ENCODE measurements at regions not wholly inside any gene's neighbourhood (a gene's known extent, or its start where the extent isn't known, plus 50 kb on each side); places are given as distances from the start of the nearest gene placed in this dataset.

- no peak for TF ChIP-seq JUND (IDR thresholded peaks at IDR 0.05; ENCODE audit: low read depth)
- in situ Hi-C loops (cut with HindIII; ENCODE audit: low pct_unique_long_range_greater_than_20kb, low sequenced_read_pairs), result no loop called here
- no peak for DNase-seq (ENCODE audit: low read depth in 1 of 2, low spot score in 1 of 2)
Measured at GRCh38 chr13:107379407-107380155, 811.6 kb upstream of the ARGLU1 start.

- no peak for DNase-seq (ENCODE audit: low read depth in 1 of 2, low spot score in 1 of 2)
- in situ Hi-C loops (cut with HindIII; ENCODE audit: low pct_unique_long_range_greater_than_20kb, low sequenced_read_pairs), result no loop called here
- no peak for TF ChIP-seq JUND (IDR thresholded peaks at IDR 0.05; ENCODE audit: low read depth)
Measured at GRCh38 chr13:107376341-107377125, 808.6 kb upstream of the ARGLU1 start.

GRCh38 chr13:107375701-107376340 lies 807.9 kb upstream of the ARGLU1 start:
- no peak for DNase-seq (ENCODE audit: low read depth in 1 of 2, low spot score in 1 of 2)
- in situ Hi-C loops (cut with HindIII; ENCODE audit: low pct_unique_long_range_greater_than_20kb, low sequenced_read_pairs), result no loop called here
- TF ChIP-seq JUND (IDR thresholded peaks at IDR 0.05; ENCODE audit: low read depth), result no peak

- in situ Hi-C loops (cut with HindIII; ENCODE audit: low pct_unique_long_range_greater_than_20kb, low sequenced_read_pairs), result no loop called here
- DNase-seq (ENCODE audit: low read depth in 1 of 2, low spot score in 1 of 2), result no peak
- no peak for TF ChIP-seq JUND (IDR thresholded peaks at IDR 0.05; ENCODE audit: low read depth)
Measured at GRCh38 chr13:107374038-107374437, 806.1 kb upstream of the ARGLU1 start.

- in situ Hi-C loops (cut with HindIII; ENCODE audit: low pct_unique_long_range_greater_than_20kb, low sequenced_read_pairs), result no loop called here
- peak; percentile 1 to 47 for DNase-seq (ENCODE audit: low read depth in 1 of 2, low spot score in 1 of 2)
- no peak for TF ChIP-seq JUND (IDR thresholded peaks at IDR 0.05; ENCODE audit: low read depth)
Measured at GRCh38 chr13:107373551-107373950, 805.6 kb upstream of the ARGLU1 start.

- TF ChIP-seq JUND (IDR thresholded peaks at IDR 0.05; ENCODE audit: low read depth), result no peak
- in situ Hi-C loops (cut with HindIII; ENCODE audit: low pct_unique_long_range_greater_than_20kb, low sequenced_read_pairs), result no loop called here
- no peak for DNase-seq (ENCODE audit: low read depth in 1 of 2, low spot score in 1 of 2)
Measured at GRCh38 chr13:107370015-107370785, 802.3 kb upstream of the ARGLU1 start.

GRCh38 chr13:107367258-107367657 lies 799.3 kb upstream of the ARGLU1 start:
- DNase-seq (ENCODE audit: low read depth in 1 of 2, low spot score in 1 of 2), result no peak
- in situ Hi-C loops (cut with HindIII; ENCODE audit: low pct_unique_long_range_greater_than_20kb, low sequenced_read_pairs), result no loop called here
- no peak for TF ChIP-seq JUND (IDR thresholded peaks at IDR 0.05; ENCODE audit: low read depth)

GRCh38 chr13:107365466-107366215 lies 797.7 kb upstream of the ARGLU1 start:
- TF ChIP-seq JUND (IDR thresholded peaks at IDR 0.05; ENCODE audit: low read depth), result no peak
- in situ Hi-C loops (cut with HindIII; ENCODE audit: low pct_unique_long_range_greater_than_20kb, low sequenced_read_pairs), result no loop called here
- no peak for DNase-seq (ENCODE audit: low read depth in 1 of 2, low spot score in 1 of 2)

GRCh38 chr13:107364658-107365057 lies 796.7 kb upstream of the ARGLU1 start:
- in situ Hi-C loops (cut with HindIII; ENCODE audit: low pct_unique_long_range_greater_than_20kb, low sequenced_read_pairs), result no loop called here
- no peak for TF ChIP-seq JUND (IDR thresholded peaks at IDR 0.05; ENCODE audit: low read depth)
- DNase-seq (ENCODE audit: low read depth in 1 of 2, low spot score in 1 of 2), result no peak

GRCh38 chr13:107361666-107362065 lies 793.7 kb upstream of the ARGLU1 start:
- in situ Hi-C loops (cut with HindIII; ENCODE audit: low pct_unique_long_range_greater_than_20kb, low sequenced_read_pairs), result no loop called here
- no peak for DNase-seq (ENCODE audit: low read depth in 1 of 2, low spot score in 1 of 2)
- TF ChIP-seq JUND (IDR thresholded peaks at IDR 0.05; ENCODE audit: low read depth), result no peak

- in situ Hi-C loops (cut with HindIII; ENCODE audit: low pct_unique_long_range_greater_than_20kb, low sequenced_read_pairs), result no loop called here
- TF ChIP-seq JUND (IDR thresholded peaks at IDR 0.05; ENCODE audit: low read depth), result no peak
- DNase-seq (ENCODE audit: low read depth in 1 of 2, low spot score in 1 of 2), result no peak
Measured at GRCh38 chr13:107360010-107360409, 792.1 kb upstream of the ARGLU1 start.

GRCh38 chr13:107358866-107359265 lies 790.9 kb upstream of the ARGLU1 start:
- no peak for TF ChIP-seq JUND (IDR thresholded peaks at IDR 0.05; ENCODE audit: low read depth)
- no peak for DNase-seq (ENCODE audit: low read depth in 1 of 2, low spot score in 1 of 2)
- in situ Hi-C loops (cut with HindIII; ENCODE audit: low pct_unique_long_range_greater_than_20kb, low sequenced_read_pairs), result no loop called here
